Right renal pelvis (tissue), 4 donors: ENCODE measurements at regions not wholly inside any gene's neighbourhood (a gene's known extent, or its start where the extent isn't known, plus 50 kb on each side); places are given as distances from the start of the nearest gene placed in this dataset.
"Not testable (repeated sequence)": the region's sequence is repeated elsewhere in the genome, so short reads cannot be mapped to it uniquely, and the experiment has no call there.

ENCODE experiments used
- DNase-seq, 4 donors: peaks; one replicate each; pipeline ENCODE4 v3.0.0-alpha.2; 2013; ENCODE audit warnings: low read depth in 4 of 4, low spot score in 3 of 4, missing footprints in 1 of 4

DNA sequence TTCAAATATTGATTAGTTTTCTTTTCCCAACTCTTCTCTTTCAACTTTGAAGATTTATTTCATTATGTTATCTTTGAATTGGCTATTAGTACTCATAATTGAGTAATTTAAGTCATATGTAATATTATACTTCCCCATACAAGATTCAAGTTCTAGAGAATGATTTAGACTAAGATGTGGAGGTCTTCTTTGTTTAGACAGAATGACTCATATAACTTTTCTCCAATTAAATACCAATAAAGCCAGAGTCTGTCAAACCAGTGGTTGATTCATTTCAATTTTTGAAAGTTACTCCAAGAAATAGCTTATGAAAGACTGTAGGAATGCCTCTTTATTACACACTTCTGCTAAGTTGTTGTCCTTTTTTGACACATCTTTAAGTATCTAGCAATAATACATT is 115.8 kb upstream of the SLC35F3 start:
- no peak for DNase-seq

- DNase-seq = no peak
Observed at GRCh38 chr1:233790121-233790520, 114.4 kb upstream of the SLC35F3 start.

DNA sequence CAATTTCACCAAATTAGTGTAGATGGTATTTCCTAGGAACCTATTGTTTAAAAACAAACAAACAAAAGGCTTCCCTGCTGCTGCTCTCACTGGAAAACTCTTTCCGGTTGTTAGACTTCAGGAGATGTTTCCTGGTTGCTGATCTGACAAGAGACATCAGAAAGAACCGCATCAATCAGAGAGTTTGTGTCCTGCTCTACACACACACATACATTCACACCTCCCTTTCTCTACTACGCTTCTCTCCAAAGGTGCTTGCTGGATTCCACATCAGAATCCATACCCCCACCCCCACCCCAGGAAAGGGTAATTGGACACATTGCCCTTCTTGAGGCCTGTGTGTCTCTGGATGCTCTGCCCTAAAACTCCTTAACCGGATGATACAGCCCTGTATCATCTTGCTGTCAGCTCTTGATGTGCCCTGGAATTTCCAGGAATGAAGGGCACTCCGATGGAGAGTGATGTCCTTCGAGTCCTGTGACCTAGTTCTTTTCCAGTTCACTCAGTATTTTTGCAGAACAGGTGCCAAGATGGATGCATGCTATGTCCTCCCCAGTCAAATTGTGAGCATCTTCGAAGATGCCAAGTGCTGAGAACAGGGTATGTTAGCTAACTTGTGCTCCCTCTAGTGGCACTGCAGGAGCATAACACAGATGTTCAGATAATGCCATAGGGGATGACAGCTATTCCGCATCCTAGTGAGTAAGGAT is 113.7 kb upstream of the SLC35F3 start:
- peak in 3 of 4 donors; percentile 28 to 49 (median 43) for DNase-seq

- DNase-seq = no peak
Observed at GRCh38 chr1:233791372-233791703, 113.1 kb upstream of the SLC35F3 start.

GRCh38 chr1:233791721-233792120 is 112.8 kb upstream of the SLC35F3 start:
- DNase-seq = no peak

DNA sequence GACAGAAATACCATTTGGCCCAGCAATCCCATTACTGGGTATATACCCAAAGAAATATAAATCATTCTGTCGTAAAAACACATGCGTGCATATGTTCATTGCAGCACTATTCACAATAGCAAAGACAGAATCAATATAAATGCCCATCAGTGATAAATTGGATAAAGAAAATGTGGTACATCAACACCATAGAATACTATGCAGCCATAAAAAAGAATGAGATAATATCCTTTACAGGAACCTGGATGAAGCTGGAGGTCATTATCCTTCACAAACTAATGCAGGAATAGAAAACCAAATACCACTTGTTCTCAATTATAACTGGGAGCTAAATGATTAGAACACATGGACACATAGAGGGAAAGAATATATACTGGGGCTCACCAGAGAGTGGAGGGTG is 109.6 kb upstream of the SLC35F3 start:
- DNase-seq = no peak

GRCh38 chr1:233796146-233796783 is 108.2 kb upstream of the SLC35F3 start:
- DNase-seq = no peak

GRCh38 chr1:233802611-233803010 is 101.9 kb upstream of the SLC35F3 start:
- no peak for DNase-seq

GRCh38 chr1:233805786-233806185 is 98.7 kb upstream of the SLC35F3 start:
- no peak for DNase-seq

DNA sequence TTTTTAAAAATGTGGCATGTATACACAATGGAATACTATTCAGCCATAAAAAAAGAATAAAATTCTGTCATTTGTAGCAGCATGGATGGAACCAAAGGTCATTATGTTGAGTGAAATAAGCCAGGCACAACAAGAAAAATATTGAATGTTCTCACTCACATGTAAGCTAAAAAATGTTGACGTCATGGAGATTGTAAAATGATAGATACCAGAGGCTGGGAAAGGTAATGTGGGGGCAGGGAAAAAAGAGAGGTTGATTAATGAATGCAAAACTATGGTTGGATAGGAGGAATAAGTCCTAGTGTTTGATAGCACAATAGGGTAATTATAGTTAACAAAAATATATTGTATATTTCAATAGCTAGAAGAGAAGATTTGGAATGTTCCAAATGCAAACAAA is 89.1 kb upstream of the SLC35F3 start:
- DNase-seq = no peak

DNA sequence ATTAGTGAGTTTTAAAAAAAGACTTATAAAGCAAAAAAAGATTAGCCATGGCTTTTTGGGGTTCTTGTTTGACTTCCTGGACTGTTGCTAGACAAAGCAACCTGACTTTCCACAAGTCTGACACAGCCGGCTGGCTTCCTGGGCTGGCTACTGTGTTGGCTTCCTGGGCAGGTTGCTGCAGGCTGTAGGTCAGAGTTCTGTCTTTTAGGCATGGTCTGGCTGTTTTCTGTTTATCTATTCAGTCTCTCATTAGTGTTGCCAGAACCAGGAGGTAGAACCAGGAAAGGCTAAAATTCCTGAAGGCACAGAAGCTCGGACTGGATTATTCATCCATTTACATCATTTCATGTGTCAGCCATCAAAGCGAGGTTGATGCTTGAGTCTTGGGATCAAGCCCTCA is 88.6 kb upstream of the SLC35F3 start:
- DNase-seq = no peak

DNA sequence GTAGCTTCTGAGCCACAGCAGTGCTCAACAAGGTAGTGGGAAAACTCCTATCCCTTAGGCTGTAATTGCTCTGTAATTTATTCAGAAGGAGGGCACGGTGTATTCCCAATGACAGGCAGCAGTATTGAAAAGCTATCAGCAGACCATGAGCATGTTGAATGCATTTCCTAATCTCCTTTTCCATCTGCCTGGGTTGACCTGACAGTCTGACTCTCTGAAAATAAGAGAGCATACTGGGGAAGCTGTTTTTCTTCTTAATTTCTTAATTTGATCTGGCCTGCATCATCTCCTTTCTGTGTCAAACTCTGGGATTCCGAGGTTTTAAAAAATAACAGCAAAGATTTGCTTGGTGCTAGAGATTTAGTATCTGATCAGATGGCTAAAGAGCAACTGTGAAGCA is 88.1 kb upstream of the SLC35F3 start:
- no peak for DNase-seq

DNA sequence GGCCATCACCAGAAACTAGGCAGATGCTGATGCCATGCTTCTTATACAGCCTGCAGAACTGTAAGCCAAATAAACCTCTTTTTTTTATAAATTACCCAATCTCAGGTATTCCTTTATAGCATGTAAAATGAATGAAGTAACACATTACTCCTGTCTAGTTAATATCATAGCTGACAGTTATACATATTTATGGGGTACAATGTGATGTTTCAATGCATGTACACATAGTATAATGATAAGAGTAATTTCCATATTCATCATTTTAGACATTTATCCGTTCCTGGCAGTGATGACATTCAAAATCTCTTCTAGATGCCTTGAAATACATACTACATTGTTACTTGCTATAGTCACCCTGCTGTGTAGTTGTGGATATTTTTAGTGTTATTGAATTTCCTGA is 85.4 kb upstream of the SLC35F3 start:
- no peak for DNase-seq

DNA sequence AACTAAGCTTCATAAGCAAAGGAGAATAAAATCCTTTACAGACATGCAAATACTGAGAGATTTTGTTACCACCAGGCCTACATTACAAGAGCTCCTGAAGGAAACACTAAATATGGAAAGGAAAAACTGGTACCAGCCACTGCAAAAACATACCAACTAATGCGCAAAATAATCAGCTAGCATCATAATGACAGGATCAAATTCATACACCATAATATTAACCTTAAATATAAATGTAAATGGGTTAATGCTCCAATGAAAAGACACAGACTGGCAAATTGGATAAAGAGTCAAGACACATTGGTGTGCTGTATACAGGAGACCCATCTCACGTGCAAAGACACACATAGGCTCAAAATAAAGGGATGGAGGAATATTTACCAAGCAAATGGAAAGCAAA is 80.3 kb upstream of the SLC35F3 start:
- DNase-seq = not testable (repeated sequence)

DNA sequence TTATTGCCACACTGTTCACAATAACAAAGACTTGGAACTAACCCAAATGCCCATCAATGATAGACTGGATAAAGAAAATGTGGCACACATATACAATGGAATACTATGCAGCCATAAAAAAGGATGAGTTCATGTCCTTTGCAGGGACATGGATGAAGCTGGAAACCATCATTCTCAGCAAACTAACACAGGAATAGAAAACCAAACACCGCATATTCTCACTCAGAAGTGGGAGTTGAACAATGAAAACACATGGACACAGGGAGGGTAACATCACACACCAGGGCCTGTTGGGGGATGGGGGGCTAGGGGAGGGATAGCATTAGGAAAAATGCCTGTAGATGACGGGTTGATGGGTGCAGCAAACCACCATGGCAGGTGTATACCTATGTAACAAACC is 76.5 kb upstream of the SLC35F3 start:
- DNase-seq = not testable (repeated sequence)

DNA sequence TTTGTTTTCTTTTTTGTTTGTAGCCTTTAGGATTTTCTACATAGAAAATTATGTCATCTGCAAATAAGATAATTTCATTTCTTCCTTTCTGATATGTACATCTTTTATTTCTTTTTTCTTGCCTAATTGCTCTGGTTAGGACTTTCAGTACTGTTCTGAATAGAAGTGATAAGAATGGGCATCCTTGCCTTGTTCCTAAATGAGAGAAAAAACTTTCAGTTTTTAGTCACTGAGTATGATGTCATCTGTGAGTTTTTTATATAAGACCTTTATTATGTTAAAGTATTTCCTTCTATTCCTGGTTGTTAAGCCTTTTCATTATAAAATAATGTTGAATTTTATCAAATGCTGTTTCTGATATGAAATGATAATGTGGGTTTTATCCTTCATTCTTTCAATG is 76.0 kb upstream of the SLC35F3 start:
- DNase-seq = no peak

DNA sequence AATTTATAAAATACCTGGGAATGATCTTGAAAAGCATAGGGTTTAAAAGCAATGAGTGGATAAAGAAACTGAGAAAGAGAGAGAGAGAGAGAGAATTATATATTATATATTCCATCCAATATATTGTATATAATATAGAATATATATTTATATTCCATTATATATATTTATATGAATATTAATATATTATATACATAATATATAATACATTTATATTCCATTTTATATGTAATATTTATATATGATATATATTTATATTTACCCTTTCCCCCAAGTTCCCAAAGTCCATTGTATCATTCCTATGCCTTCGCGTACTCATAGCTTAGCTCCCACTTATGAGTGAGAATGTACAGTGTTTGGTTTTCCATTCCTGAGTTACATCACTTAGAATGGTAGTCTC is 69.9 kb upstream of the SLC35F3 start:
- DNase-seq = no peak

- not testable (repeated sequence) for DNase-seq
Observed at GRCh38 chr1:233838207-233838606, 66.3 kb upstream of the SLC35F3 start.

GRCh38 chr1:233843525-233844204 is 60.8 kb upstream of the SLC35F3 start:
- peak in 1 of 4 donors; percentile 12 for DNase-seq

DNA sequence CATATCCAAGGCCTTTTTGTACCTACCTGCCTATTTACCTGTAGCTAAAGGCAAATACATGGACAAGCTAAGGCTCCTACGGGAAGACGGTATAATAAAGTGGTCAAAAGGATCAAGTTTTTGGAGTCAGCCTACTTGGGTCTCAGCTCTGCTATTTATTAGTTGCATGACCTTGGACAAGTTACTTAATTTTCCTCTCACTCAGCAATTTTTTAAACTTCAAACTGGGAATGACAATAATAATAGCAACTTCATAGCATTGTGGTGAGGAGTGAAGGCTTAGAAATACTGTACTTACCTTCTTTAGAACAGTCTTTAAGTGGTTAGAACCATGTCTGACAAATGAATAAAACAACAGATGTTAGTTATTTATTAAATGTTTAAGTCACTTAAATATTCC is 60.2 kb upstream of the SLC35F3 start:
- DNase-seq = no peak

- peak in 1 of 4 donors; percentile 3 for DNase-seq
Observed at GRCh38 chr1:233844692-233845091, 59.8 kb upstream of the SLC35F3 start.
